Stimulated activated CD4-positive, alpha-beta T cell treated with anti-CD3 and anti-CD28 coated beads, TNF-alpha, amount 100 ng/mL, for 24 hours (primary cell): ENCODE measurements at regions not wholly inside any gene's neighbourhood (a gene's known extent, or its start where the extent isn't known, plus 50 kb on each side); places are given as distances from the start of the nearest gene placed in this dataset.

Experiments used
- DNase-seq, 3 experiments: peaks; one replicate each; pipeline ENCODE4 v3.0.0-alpha.2; 2020; ENCODE audit warnings: low read depth in 3 of 3

GRCh38 chr10:91036807-91037411 is 116.0 kb upstream of the ANKRD1 start:
- DNase-seq, result no peak

GRCh38 chr10:91038971-91039370 is 118.1 kb upstream of the ANKRD1 start:
- DNase-seq, result no peak

DNA sequence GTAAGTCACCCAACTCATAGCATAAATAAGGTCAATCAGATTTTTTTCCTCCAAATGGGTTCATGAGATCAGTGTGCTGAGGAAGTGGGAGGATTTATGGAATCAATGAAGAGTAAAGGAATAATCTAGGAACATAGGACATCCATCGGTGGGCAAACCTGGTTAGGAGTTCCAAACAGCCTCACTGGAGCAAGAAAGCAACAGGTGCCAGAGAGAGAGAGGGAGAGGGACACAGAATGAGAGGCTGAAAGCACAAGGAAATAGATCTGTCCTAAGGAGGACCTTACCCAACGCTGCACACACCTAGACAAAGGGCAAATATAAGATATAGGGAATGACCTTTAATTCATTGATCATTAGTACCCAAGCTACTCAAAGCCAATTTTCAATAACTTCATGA is 119.5 kb upstream of the ANKRD1 start:
- no peak for DNase-seq

- DNase-seq, result no peak
Measured at GRCh38 chr10:91042069-91042468, 121.2 kb upstream of the ANKRD1 start.

DNA sequence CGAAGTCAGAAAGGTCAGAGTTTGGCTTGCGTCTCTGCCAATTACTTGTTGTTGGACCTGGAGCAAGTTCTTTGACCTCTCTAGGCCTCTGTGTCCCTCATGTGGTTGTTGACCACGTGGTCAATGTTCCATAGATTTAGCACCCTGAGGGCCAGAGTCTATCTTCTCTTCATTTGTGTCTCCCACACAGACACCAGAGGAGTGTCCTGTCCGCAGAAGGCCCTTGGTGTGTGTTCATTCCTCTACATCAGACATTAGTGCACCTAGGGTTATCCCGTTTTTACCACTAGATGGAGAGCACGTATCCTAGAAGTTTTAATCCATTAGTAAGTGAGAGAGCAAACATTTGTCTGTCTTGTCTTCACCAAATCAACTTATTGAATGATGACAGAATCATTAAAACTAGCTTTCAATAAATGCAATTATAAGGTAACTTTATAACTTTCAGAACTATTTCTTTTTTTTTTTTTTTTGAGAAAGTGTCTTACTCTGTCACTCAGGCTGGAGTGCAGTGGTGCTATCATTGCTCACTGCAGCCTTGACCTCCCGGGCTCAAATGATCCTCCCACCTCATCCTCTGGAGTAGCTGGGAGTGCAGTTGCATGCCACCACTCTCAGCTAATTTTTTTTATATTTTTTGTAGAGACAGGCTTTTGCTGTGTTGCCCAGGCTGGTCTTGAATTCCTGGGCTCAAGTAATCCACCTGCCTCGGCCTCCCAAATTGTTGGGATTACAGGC is 122.5 kb upstream of the ANKRD1 start:
- DNase-seq, result no peak

- no peak for DNase-seq
Measured at GRCh38 chr10:91046869-91047268, 126.0 kb upstream of the ANKRD1 start.

GRCh38 chr10:91048380-91048779 is 127.5 kb upstream of the ANKRD1 start:
- no peak for DNase-seq

DNA sequence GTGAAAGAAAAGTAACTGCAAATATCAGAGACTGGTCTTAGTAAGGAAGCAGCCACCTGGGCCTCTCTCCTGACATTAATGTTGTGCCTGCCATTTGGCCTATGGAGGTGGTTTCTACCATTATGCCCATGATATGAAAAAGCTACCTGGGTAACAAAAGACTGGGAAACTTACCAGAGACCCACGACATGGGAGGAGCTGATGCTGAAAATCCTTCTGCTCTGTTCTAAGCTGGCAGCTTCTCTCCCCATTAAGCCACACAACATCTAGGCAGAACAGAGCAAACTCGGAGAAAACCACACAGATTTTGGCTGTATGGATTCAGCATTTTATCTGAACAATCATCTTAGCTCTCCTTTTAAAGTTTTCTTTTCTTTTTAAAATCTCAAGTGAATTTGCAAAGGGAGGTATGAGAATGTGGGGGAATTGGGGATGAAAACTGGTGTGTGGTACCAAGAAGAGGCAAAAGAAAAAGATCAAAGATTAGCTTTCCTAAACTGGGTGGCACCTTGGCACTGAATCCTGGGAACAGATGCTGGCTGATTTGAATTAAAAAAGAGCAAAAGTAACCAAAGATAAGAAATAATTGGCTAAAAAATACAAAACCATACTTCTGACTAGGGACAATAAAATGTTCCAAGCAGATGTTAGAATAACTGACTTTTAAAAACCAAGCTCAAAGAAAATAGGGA is 128.6 kb upstream of the ANKRD1 start:
- DNase-seq, result no peak

GRCh38 chr10:91049988-91050360 is 129.1 kb upstream of the ANKRD1 start:
- no peak for DNase-seq

GRCh38 chr10:91050371-91051034 is 129.6 kb upstream of the ANKRD1 start:
- DNase-seq, result no peak

DNA sequence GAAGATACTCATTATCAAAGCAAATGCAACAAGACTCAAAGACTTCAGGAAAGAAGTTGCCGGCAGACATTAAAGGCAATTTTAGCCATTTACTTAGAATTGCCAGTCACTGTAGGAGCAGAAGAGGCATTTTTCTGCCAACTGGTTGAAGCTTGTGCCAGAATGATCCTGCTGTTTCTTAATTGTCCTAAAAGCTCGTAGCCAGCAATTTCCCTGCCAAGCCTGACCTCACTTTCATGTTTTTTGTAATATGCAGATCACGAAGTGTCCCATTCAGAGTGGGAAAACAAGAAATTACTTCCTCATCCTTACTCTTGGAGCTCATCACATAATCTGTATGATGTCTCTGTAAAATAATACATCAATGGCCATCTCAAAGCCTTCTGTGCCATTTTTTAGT is 130.9 kb upstream of the ANKRD1 start:
- DNase-seq, result no peak

- no peak for DNase-seq
Measured at GRCh38 chr10:91054325-91054724, 133.4 kb upstream of the ANKRD1 start.

- DNase-seq, result no peak
Measured at GRCh38 chr10:91061187-91061586, 140.3 kb upstream of the ANKRD1 start.

DNA sequence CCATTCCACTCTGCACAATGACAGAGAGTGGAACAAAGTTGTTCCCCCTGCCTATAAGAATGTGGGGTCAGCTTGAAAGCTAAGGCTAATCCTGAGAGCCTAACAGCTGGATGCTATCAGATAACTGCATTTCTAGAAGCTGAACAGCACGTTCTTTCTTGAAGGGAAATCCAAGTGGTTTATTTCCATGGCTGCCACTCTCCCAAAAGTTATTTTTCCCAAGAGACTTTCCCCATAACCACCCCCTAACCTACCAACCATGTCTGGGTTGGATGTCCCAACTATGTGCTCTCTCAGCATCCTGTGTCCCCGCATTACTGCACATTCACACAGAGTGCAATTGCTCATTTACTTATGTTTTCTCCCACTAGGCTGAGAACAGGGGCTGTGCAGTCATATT is 140.7 kb upstream of the ANKRD1 start:
- DNase-seq, result no peak

DNA sequence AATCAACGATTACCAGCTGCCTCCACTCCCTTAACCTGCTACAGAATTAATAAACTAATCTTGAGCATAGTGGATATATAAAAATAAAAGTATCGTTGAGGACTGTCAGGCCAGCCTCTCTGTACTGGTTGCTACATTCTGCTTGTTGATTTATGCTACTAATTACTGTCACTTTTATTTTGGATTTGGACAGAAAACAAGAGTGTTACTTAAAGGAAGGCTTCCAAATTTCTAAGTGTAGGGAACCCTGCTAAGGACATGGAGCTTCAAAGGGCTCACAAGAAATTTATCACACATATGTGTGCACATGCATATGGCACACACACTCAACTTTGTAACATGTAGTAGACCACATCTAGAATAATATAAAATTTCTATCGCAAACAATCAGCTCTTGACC is 141.2 kb upstream of the ANKRD1 start:
- no peak for DNase-seq

DNA sequence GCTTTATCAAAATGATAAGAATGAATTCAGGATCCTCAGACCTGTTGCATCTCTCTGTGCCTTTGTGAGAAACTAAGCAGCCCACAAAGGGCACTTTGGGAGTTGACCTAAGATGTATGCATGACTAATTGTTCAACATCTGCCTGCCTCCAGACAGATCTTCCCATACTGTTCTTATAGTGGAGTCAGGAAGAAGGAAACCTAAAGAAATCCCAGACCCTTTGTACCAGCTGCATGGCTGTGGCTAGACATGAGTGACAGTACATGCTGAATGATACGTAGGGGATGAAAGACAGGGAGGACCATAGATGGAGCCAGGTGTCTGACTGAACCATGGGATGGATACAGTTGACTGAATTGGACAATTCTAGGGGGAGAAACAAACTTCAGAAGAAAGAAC is 148.7 kb upstream of the PCGF5 start:
- no peak for DNase-seq

GRCh38 chr10:91073286-91073979 is 147.0 kb upstream of the PCGF5 start:
- no peak for DNase-seq

- no peak for DNase-seq
Measured at GRCh38 chr10:91076991-91077548, 143.4 kb upstream of the PCGF5 start.

- DNase-seq, result no peak
Measured at GRCh38 chr10:91077549-91078071, 142.9 kb upstream of the PCGF5 start.

- no peak for DNase-seq
Measured at GRCh38 chr10:91080776-91081175, 139.7 kb upstream of the PCGF5 start.

GRCh38 chr10:91082447-91082846 is 138.0 kb upstream of the PCGF5 start:
- no peak for DNase-seq
